Medulla oblongata (tissue), 1 donor: ENCODE measurements at regions not wholly inside any gene's neighbourhood (a gene's known extent, or its start where the extent isn't known, plus 50 kb on each side); places are given as distances from the start of the nearest gene placed in this dataset.

Experiments
- DNase-seq: peaks from one replicate; pipeline ENCODE4 v3.0.0-alpha.2; 2015; ENCODE audit errors: extremely low spot score

GRCh38 chr4:121277194-121278105 is 103.4 kb downstream of the QRFPR start:
- DNase-seq: no peak

- no peak for DNase-seq
Observed at GRCh38 chr4:121273191-121273590, 107.6 kb downstream of the QRFPR start.

- no peak for DNase-seq
Observed at GRCh38 chr4:121272526-121272925, 108.3 kb downstream of the QRFPR start.

GRCh38 chr4:121270389-121270788 is 106.3 kb upstream of the TNIP3 start:
- DNase-seq: no peak

GRCh38 chr4:121269001-121269400 is 104.9 kb upstream of the TNIP3 start:
- no peak for DNase-seq

GRCh38 chr4:121266982-121267381 is 102.9 kb upstream of the TNIP3 start:
- no peak for DNase-seq

- DNase-seq: no peak
Observed at GRCh38 chr4:121256887-121257466, 92.9 kb upstream of the TNIP3 start.

- DNase-seq: no peak
Observed at GRCh38 chr4:121255986-121256750, 92.0 kb upstream of the TNIP3 start.

GRCh38 chr4:121253961-121254360 is 89.8 kb upstream of the TNIP3 start:
- DNase-seq: no peak

GRCh38 chr4:121252224-121252806 is 88.2 kb upstream of the TNIP3 start:
- peak; percentile 91 for DNase-seq

GRCh38 chr4:121248747-121249146 is 84.6 kb upstream of the TNIP3 start:
- DNase-seq: no peak

- no peak for DNase-seq
Observed at GRCh38 chr4:121246698-121247097, 82.6 kb upstream of the TNIP3 start.

GRCh38 chr4:121243485-121243884 is 79.4 kb upstream of the TNIP3 start:
- DNase-seq: no peak

GRCh38 chr4:121242188-121242750 is 78.1 kb upstream of the TNIP3 start:
- no peak for DNase-seq

- no peak for DNase-seq
Observed at GRCh38 chr4:121239951-121240350, 75.8 kb upstream of the TNIP3 start.

- DNase-seq: no peak
Observed at GRCh38 chr4:121238461-121238860, 74.3 kb upstream of the TNIP3 start.

GRCh38 chr4:121237069-121237399 is 72.9 kb upstream of the TNIP3 start:
- DNase-seq: no peak

- no peak for DNase-seq
Observed at GRCh38 chr4:121236353-121237068, 72.4 kb upstream of the TNIP3 start.

GRCh38 chr4:121233982-121234381 is 69.9 kb upstream of the TNIP3 start:
- no peak for DNase-seq

GRCh38 chr4:121229993-121230392 is 65.9 kb upstream of the TNIP3 start:
- no peak for DNase-seq

- DNase-seq: no peak
Observed at GRCh38 chr4:121228848-121229247, 64.7 kb upstream of the TNIP3 start.
